Natural killer cell treated with Interleukin-12 subunit alpha and Interleukin-12 subunit beta and Interleukin-15 and Interleukin-18, amount 100 ng/mL, for 72 hours (primary cell): ENCODE measurements at regions not wholly inside any gene's neighbourhood (a gene's known extent, or its start where the extent isn't known, plus 50 kb on each side); places are given as distances from the start of the nearest gene placed in this dataset.

Source experiments
- ATAC-seq, 2 donors: fragments of 150-1000 bp; cut with Tn5 transposase in 1 of 2; sonication (Bioruptor Pico), chemical (Tn5 transposase) in 1 of 2; 2 replicates each; pipeline ENCODE4 v1.10.0; 2021
- DNase-seq: peaks from one replicate; pipeline ENCODE4 v3.0.0; 2022; ENCODE audit warnings: low spot score
- H3K27ac Mint-ChIP-seq, 2 donors: 1 replicate in 1 of 2; 2 replicates in 1 of 2; pipeline ENCODE4 v1.8.0; 2022; ENCODE audit warnings: mixed read lengths in 2 of 2, mild to moderate bottlenecking in 1 of 2, moderate library complexity in 1 of 2
- H3K27me3 Mint-ChIP-seq, 2 donors: 1 replicate in 1 of 2; 2 replicates in 1 of 2; pipeline ENCODE4 v1.8.0; 2022; ENCODE audit warnings: mixed read lengths in 2 of 2
- H3K36me3 Mint-ChIP-seq: one replicate; pipeline ENCODE4 v1.8.0; 2022; ENCODE audit warnings: mixed read lengths
- H3K4me1 Mint-ChIP-seq, 2 donors: 1 replicate in 1 of 2; 2 replicates in 1 of 2; pipeline ENCODE4 v1.8.0; 2022; ENCODE audit warnings: low read depth in 2 of 2, mixed read lengths in 2 of 2, mild to moderate bottlenecking in 1 of 2
- H3K4me3 Mint-ChIP-seq: one replicate; pipeline ENCODE4 v1.8.0; 2022; ENCODE audit warnings: mixed read lengths
- H3K9me3 Mint-ChIP-seq: 2 replicates; pipeline ENCODE4 v1.8.0; 2022; ENCODE audit warnings: mixed read lengths

- ATAC-seq = no peak
- peaks cover 2 to 13% of the 10 kb centered on the region in 2 donors for H3K27me3 Mint-ChIP-seq
- H3K9me3 Mint-ChIP-seq = no peaks in the 10 kb centered on the region
- no peak for DNase-seq
- no peaks in the 10 kb centered on the region for H3K36me3 Mint-ChIP-seq
- no peak overlapping the region for H3K4me3 Mint-ChIP-seq
- no peaks in the 10 kb centered on the region for H3K4me1 Mint-ChIP-seq
- H3K27ac Mint-ChIP-seq = no peak overlapping the region
Measured at GRCh38 chr5:163607256-163607655, 101.8 kb downstream of the MAT2B start.

- DNase-seq (no peak), ATAC-seq (no peak)
- H3K27me3 Mint-ChIP-seq = peaks cover 7 to 20% of the 10 kb centered on the region in 2 donors
- H3K4me3 Mint-ChIP-seq = no peak overlapping the region
- H3K4me1 Mint-ChIP-seq = no peaks in the 10 kb centered on the region
- no peak overlapping the region for H3K27ac Mint-ChIP-seq
- no peaks in the 10 kb centered on the region for H3K36me3 Mint-ChIP-seq
- H3K9me3 Mint-ChIP-seq = no peaks in the 10 kb centered on the region
Measured at GRCh38 chr5:163608621-163609020, 103.2 kb downstream of the MAT2B start.

GRCh38 chr5:163609910-163610309 lies 104.5 kb downstream of the MAT2B start:
- Mint-ChIP-seq H3K4me1 (no peaks in the 10 kb centered on the region), H3K27ac (no peak overlapping the region)

DNA sequence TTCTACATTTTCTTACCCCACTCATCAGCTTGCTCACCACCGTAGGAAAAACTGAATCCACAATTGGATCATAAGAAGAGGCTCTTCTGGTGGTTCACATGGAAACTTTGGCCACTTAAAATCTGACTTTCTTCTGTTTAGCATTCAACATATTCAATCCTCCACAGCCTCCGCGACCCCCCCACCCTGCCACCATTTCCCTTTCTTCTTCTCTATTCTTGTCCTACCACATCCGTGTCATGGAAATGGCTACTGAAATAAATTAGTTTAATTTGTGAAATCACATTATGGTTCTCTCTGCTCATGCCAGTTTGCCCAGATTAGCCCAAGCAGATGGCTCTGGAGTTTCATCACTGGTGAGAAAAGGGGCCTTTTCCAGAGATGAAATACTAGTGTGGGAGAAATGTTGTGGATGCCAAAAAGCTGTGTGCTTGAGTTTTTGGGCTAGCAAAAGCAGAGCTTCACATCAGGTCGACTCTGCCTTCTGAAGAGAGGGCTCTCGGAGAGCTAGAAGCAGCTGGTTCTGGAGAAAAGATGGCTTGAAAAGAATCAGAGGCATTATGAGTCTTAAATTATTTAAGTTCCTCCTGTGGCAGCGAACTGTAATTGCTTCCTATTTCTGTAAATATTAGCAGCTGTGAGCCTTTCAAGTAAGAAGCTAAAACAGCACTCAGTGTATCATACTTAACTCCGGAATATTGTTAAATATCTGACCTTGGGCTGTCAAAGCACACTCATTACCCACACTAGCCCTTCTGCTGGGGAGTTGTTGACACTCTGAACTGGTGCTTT lies 107.1 kb downstream of the MAT2B start:
- no peak overlapping the region for H3K4me3 Mint-ChIP-seq
- no peaks in the 10 kb centered on the region for H3K36me3 Mint-ChIP-seq

More at GRCh38 chr5:163609910-163610309, 104.5 kb downstream of the MAT2B start:
- H3K4me3 Mint-ChIP-seq = no peak overlapping the region
- peaks cover 7 to 22% of the 10 kb centered on the region in 2 donors for H3K27me3 Mint-ChIP-seq
- DNase-seq (no peak), ATAC-seq (no peak)
- no peaks in the 10 kb centered on the region for H3K9me3 Mint-ChIP-seq
- no peaks in the 10 kb centered on the region for H3K36me3 Mint-ChIP-seq

DNA sequence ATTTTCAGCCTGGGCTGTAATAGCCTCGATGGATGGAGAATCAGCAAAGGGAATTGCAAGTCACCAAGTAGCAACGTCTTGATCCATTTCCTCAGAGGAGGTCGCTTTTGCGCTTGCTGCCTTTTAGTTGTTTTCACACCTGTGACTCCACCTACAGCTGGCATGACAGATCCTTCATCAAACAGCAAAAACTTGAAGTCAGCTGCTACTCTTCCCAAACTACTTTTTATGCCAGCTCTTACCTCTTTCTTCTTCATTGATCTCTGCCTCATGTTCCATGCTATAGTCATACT lies 107.7 kb downstream of the MAT2B start:
- no peak for DNase-seq
- no peaks in the 10 kb centered on the region for H3K36me3 Mint-ChIP-seq

More for the DNA sequence above, 107.1 kb downstream of the MAT2B start:
- H3K27ac Mint-ChIP-seq = no peak overlapping the region
- ATAC-seq (no peak), DNase-seq (no peak)
- no peaks in the 10 kb centered on the region for H3K4me1 Mint-ChIP-seq
- H3K27me3 Mint-ChIP-seq = peaks cover 8 to 14% of the 10 kb centered on the region in 2 donors
- peaks cover 4% of the 10 kb centered on the region for H3K9me3 Mint-ChIP-seq

DNA sequence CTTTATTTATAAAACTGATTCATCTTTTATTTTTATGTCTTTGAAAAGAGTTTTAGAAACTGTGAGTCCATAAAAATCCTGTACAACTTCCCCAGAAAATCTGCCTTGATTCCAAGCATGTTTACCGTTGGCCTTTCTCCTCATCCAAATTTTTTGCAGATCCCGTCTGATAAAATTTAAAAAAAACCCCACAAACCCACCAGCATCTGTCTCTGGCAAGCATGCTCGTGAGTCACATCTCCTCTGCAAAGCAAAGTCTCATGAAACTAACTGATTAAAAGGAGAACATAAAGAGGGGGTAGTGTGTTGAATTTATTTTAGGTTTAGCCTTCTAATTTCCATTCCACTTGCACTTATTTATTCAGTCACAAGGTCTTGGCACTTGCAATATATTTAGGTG lies 109.4 kb downstream of the MAT2B start:
- ATAC-seq (no peak), DNase-seq (no peak)
- H3K9me3 Mint-ChIP-seq = peaks cover 4% of the 10 kb centered on the region
- H3K27ac Mint-ChIP-seq = no peak overlapping the region
- no peaks in the 10 kb centered on the region for H3K36me3 Mint-ChIP-seq
- H3K27me3 Mint-ChIP-seq = peaks cover 9 to 10% of the 10 kb centered on the region in 2 donors
- H3K4me3 Mint-ChIP-seq = no peak overlapping the region
- H3K4me1 Mint-ChIP-seq = no peaks in the 10 kb centered on the region

More for the DNA sequence above, 107.7 kb downstream of the MAT2B start:
- Mint-ChIP-seq H3K27ac (no peak overlapping the region), H3K9me3 (peaks cover 4% of the 10 kb centered on the region), H3K4me1 (no peaks in the 10 kb centered on the region), H3K27me3 (peaks cover 8 to 14% of the 10 kb centered on the region in 2 donors), H3K4me3 (no peak overlapping the region)
- ATAC-seq = no peak

DNA sequence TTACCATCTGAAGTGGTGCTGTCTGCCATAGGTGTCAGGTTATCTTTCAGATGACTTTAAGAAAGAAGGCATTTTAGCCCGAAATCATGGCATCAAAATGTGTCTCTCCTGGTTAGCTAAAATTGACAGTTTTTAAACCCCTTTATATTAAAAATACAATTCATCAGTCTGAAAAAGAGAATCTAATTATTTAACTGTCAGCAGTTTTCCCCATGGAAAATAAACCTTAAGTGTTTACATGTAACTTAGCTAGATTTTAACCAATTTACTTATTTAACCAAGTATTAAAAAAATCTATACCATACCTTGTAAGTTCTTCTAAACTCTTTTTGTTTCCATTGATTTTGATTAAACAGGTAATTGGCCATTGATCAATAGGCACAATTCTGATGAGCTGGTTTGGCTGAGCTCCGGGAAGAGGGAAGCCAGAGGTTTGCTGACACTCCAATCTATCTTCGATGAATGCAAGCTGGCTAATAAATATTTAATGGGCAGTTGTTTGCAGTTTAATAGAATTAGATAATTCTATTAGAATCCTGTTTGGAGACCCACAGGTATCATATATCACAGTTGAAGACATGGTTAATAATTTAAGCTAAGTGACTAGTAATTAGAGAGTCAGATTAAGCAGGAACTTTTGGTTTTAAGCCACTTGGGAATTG lies 114.0 kb downstream of the MAT2B start:
- H3K4me3 Mint-ChIP-seq = no peak overlapping the region
- no peaks in the 10 kb centered on the region for H3K36me3 Mint-ChIP-seq
- DNase-seq (no peak), ATAC-seq (no peak)
- peaks cover 4% of the 10 kb centered on the region for H3K9me3 Mint-ChIP-seq
- peaks cover 0 to 6% of the 10 kb centered on the region in 2 donors for H3K27me3 Mint-ChIP-seq
- H3K27ac Mint-ChIP-seq = no peak overlapping the region
- H3K4me1 Mint-ChIP-seq = no peaks in the 10 kb centered on the region

GRCh38 chr5:163619951-163620350 lies 114.5 kb downstream of the MAT2B start:
- Mint-ChIP-seq H3K4me3 (no peak overlapping the region), H3K36me3 (no peaks in the 10 kb centered on the region), H3K9me3 (peaks cover 4% of the 10 kb centered on the region), H3K4me1 (no peaks in the 10 kb centered on the region), H3K27ac (no peak overlapping the region), H3K27me3 (peaks cover 0 to 6% of the 10 kb centered on the region in 2 donors)
- no peak for DNase-seq
- ATAC-seq = no peak

DNA sequence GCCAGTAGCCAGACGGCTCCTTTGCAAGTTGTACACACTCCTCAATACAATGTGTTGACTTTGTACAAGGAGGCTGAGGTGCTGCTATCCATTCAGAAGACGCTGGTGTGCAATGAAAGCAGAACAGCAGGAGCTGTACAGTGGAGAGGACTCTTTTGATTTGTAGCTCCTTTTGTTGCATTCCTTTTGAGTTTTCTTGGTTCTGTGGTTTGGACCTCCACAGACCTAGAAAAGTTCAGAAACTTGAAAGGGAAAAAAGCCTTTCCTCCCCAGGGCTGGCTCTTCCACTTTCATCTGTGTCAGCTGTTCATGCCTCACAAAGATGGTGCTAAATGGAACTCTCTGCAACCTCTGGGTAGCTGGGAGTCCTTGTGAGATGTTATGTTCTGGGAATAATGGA lies 117.4 kb downstream of the MAT2B start:
- no peaks in the 10 kb centered on the region for H3K4me1 Mint-ChIP-seq
- no peaks in the 10 kb centered on the region for H3K36me3 Mint-ChIP-seq
- DNase-seq = no peak
- no peak for ATAC-seq
- H3K4me3 Mint-ChIP-seq = no peak overlapping the region
- peaks cover 0 to 3% of the 10 kb centered on the region in 2 donors for H3K27me3 Mint-ChIP-seq
- no peak overlapping the region for H3K27ac Mint-ChIP-seq
- no peaks in the 10 kb centered on the region for H3K9me3 Mint-ChIP-seq

DNA sequence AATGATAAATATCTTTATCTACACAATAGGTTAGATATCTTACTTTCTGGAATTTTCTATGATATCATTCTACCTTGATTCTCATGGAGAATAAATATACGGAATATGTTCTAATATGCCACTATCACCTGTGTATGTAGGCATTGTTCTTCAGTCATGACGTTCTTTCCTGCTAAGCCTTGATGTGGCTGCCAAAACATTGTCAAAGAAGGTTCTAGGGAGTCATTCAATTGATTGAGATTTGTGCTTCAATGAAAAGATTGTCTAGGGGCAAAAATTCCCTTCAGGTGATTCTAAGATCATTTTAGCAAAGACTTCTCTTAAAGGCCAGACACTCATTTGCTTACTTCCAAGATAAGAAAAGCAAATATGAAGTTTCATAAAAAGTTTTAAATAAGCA lies 118.1 kb downstream of the MAT2B start:
- no peak overlapping the region for H3K27ac Mint-ChIP-seq
- H3K36me3 Mint-ChIP-seq = no peaks in the 10 kb centered on the region
- H3K27me3 Mint-ChIP-seq = peaks cover 0 to 3% of the 10 kb centered on the region in 2 donors
- no peak for ATAC-seq
- DNase-seq = no peak
- no peaks in the 10 kb centered on the region for H3K4me1 Mint-ChIP-seq
- H3K4me3 Mint-ChIP-seq = no peak overlapping the region
- no peaks in the 10 kb centered on the region for H3K9me3 Mint-ChIP-seq

DNA sequence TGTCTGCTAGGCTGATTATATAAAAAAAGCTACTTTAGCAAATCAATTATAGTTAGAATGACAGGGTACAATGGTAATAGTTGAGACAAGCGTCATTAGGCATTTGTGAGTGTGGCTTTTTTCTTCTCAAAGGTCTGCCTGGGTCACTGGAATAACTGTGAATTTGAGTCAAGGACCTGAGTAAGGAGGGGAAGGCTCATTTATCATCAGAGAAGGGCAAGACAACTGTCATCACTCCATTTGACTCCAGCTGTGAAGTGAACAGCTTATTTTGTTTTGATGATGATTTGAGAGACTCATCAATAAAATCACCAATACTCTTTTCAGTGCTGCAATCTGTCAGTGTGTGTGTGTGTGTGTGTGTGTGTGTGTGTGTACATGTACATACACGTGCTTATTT lies 118.6 kb downstream of the MAT2B start:
- DNase-seq (no peak), ATAC-seq (no peak)

GRCh38 chr5:163624431-163624830 lies 119.0 kb downstream of the MAT2B start:
- H3K36me3 Mint-ChIP-seq = no peaks in the 10 kb centered on the region

More for the DNA sequence above, 118.6 kb downstream of the MAT2B start:
- Mint-ChIP-seq H3K9me3 (no peaks in the 10 kb centered on the region), H3K27ac (no peak overlapping the region), H3K4me3 (no peak overlapping the region), H3K36me3 (no peaks in the 10 kb centered on the region), H3K4me1 (no peaks in the 10 kb centered on the region), H3K27me3 (peaks cover 0 to 3% of the 10 kb centered on the region in 2 donors)

DNA sequence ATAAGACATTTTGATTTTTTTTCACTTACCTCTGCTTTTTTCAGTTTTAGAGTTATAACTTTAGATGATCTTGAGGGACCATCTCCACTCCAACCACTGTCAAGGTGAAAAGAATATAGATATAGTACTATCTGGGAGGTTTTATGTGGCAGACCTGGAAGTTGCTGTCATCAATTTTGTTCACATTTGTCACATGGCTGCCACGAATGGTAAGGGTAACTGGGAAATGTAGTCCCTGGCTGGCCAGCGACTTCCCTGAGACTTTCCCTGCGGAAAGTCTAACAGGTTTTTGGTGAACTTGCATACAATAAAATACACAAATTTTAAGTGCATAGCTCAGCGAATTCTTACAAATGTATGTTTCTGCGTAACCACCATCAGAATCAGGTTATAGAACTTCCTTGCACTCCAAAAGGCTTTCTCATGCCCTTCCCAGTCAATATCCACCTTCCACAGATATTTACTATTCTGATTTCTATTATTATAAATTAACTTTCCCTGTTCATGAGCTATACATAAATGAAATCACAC lies 121.5 kb downstream of the MAT2B start:
- ATAC-seq (no peak), DNase-seq (no peak)
- no peaks in the 10 kb centered on the region for H3K9me3 Mint-ChIP-seq
- H3K27ac Mint-ChIP-seq = no peak overlapping the region
- H3K27me3 Mint-ChIP-seq = no peaks in the 10 kb centered on the region
- no peak overlapping the region for H3K4me3 Mint-ChIP-seq
- no peaks in the 10 kb centered on the region for H3K36me3 Mint-ChIP-seq
- no peaks in the 10 kb centered on the region for H3K4me1 Mint-ChIP-seq

More at GRCh38 chr5:163624431-163624830, 119.0 kb downstream of the MAT2B start:
- ATAC-seq (no peak), DNase-seq (no peak)
- H3K27ac Mint-ChIP-seq = no peak overlapping the region
- no peak overlapping the region for H3K4me3 Mint-ChIP-seq
- no peaks in the 10 kb centered on the region for H3K4me1 Mint-ChIP-seq
- no peaks in the 10 kb centered on the region for H3K9me3 Mint-ChIP-seq
- H3K27me3 Mint-ChIP-seq = peaks cover 0 to 3% of the 10 kb centered on the region in 2 donors

GRCh38 chr5:163631856-163632255 lies 126.4 kb downstream of the MAT2B start:
- Mint-ChIP-seq H3K27ac (no peak overlapping the region), H3K4me1 (no peaks in the 10 kb centered on the region), H3K9me3 (no peaks in the 10 kb centered on the region), H3K4me3 (no peak overlapping the region), H3K36me3 (no peaks in the 10 kb centered on the region), H3K27me3 (no peaks in the 10 kb centered on the region)
- DNase-seq (no peak), ATAC-seq (no peak)
